Nephron (organoid): ENCODE measurements at regions not wholly inside any gene's neighbourhood (a gene's known extent, or its start where the extent isn't known, plus 50 kb on each side); places are given as distances from the start of the nearest gene placed in this dataset.

ENCODE experiments used
- H3K27ac Mint-ChIP-seq, 3 experiments: 2 replicates each; pipeline ENCODE4 v1.8.0; 2020; ENCODE audit warnings: mixed read lengths in 3 of 3, mild to moderate bottlenecking in 2 of 3, moderate library complexity in 1 of 3
- H3K27me3 Mint-ChIP-seq: 2 replicates; pipeline ENCODE4 v1.8.0; 2021; ENCODE audit warnings: low read depth, mild to moderate bottlenecking, moderate library complexity, mixed read lengths
- H3K36me3 Mint-ChIP-seq: 2 replicates; pipeline ENCODE4 v1.8.0; 2020; ENCODE audit warnings: low read depth, mixed read lengths
- H3K4me1 Mint-ChIP-seq: 2 replicates; pipeline ENCODE4 v1.8.0; 2020; ENCODE audit warnings: mixed read lengths
- H3K4me3 Mint-ChIP-seq, 3 experiments: 2 replicates each; pipeline ENCODE4 v1.8.0; 2020; ENCODE audit warnings: mild to moderate bottlenecking in 3 of 3, mixed read lengths in 3 of 3, moderate library complexity in 2 of 3
- H3K9me3 Mint-ChIP-seq: 2 replicates; pipeline ENCODE4 v1.8.0; 2020; ENCODE audit warnings: mixed read lengths
- CTCF ChIP-seq, 3 experiments: fragments of 200-600 bp; sonication (generic); IDR thresholded peaks; one replicate each; pipeline ENCODE4 v1.5.0; 2021; ENCODE audit warnings: antibody characterized with exemption in 3 of 3; ENCODE audit not compliant: unreplicated experiment in 3 of 3

GRCh38 chr13:66210677-66211076, 1019.5 kb downstream of the PCDH9 start:
- Mint-ChIP-seq H3K27ac (no peak overlapping the region), H3K36me3 (no peaks in the 10 kb centered on the region), H3K9me3 (no peaks in the 10 kb centered on the region), H3K4me1 (no peaks in the 10 kb centered on the region), H3K27me3 (no peaks in the 10 kb centered on the region), H3K4me3 (no peak overlapping the region)
- TF ChIP-seq CTCF (IDR thresholded peaks at IDR 0.05; ENCODE audit: unreplicated experiment in 3 of 3): no peak

GRCh38 chr13:66208589-66208988, 1021.5 kb downstream of the PCDH9 start:
- peaks cover 4% of the 10 kb centered on the region for H3K9me3 Mint-ChIP-seq
- TF ChIP-seq CTCF (IDR thresholded peaks at IDR 0.05; ENCODE audit: unreplicated experiment in 3 of 3): no peak
- no peak overlapping the region for H3K27ac Mint-ChIP-seq
- no peaks in the 10 kb centered on the region for H3K4me1 Mint-ChIP-seq
- no peaks in the 10 kb centered on the region for H3K27me3 Mint-ChIP-seq
- H3K4me3 Mint-ChIP-seq: no peak overlapping the region
- H3K36me3 Mint-ChIP-seq: no peaks in the 10 kb centered on the region

- no peaks in the 10 kb centered on the region for H3K27me3 Mint-ChIP-seq
- H3K4me3 Mint-ChIP-seq: no peak overlapping the region
- H3K36me3 Mint-ChIP-seq: no peaks in the 10 kb centered on the region
- peaks cover 4% of the 10 kb centered on the region for H3K9me3 Mint-ChIP-seq
- H3K4me1 Mint-ChIP-seq: no peaks in the 10 kb centered on the region
- H3K27ac Mint-ChIP-seq: no peak overlapping the region
- TF ChIP-seq CTCF (IDR thresholded peaks at IDR 0.05; ENCODE audit: unreplicated experiment in 3 of 3): no peak
Observed at GRCh38 chr13:66207610-66208009, 1022.5 kb downstream of the PCDH9 start.

- no peak for TF ChIP-seq CTCF (IDR thresholded peaks at IDR 0.05; ENCODE audit: unreplicated experiment in 3 of 3)
- Mint-ChIP-seq H3K4me3 (no peak overlapping the region), H3K4me1 (peaks cover 4% of the 10 kb centered on the region), H3K27me3 (no peaks in the 10 kb centered on the region), H3K36me3 (no peaks in the 10 kb centered on the region), H3K27ac (no peak overlapping the region), H3K9me3 (peaks cover 4% of the 10 kb centered on the region)
Observed at GRCh38 chr13:66205807-66206206, 1024.3 kb downstream of the PCDH9 start.

GRCh38 chr13:66200555-66200954, 1029.6 kb downstream of the PCDH9 start:
- H3K4me1 Mint-ChIP-seq: peaks cover 4% of the 10 kb centered on the region
- H3K36me3 Mint-ChIP-seq: no peaks in the 10 kb centered on the region

More at GRCh38 chr13:66200555-66200954, 1029.6 kb downstream of the PCDH9 start:
- Mint-ChIP-seq H3K27me3 (no peaks in the 10 kb centered on the region), H3K27ac (no peak overlapping the region), H3K9me3 (peaks cover 22% of the 10 kb centered on the region), H3K4me3 (no peak overlapping the region)
- TF ChIP-seq CTCF (IDR thresholded peaks at IDR 0.05; ENCODE audit: unreplicated experiment in 3 of 3): no peak
